ENCODE measurements at regions not wholly inside any gene's neighbourhood (a gene's known extent, or its start where the extent isn't known, plus 50 kb on each side); places are given as distances from the start of the nearest gene placed in this dataset.

DNA sequence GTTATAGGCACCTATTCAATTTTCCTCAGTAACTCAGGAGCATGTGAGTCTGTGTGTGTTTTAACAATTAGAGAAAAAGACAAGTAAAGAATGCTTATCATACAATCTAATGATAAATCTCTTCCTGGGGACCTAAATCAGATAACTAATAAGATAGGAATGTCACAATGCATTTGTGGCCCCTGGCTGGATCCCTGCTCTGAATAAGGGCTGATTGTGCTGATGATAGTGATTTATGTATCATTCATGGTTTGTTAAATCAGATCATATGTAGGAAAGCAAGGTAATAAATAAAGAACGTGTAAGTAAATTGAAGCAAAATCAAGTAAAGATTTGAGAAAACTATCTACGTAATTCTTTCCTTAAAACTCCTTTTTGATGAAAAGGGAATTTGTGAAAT, 145.9 kb downstream of the C7orf25 start:
- H3K36me3 ChIP-seq (ENCODE audit: control insufficient read depth in 2 of 2, extremely low read depth in 1 of 2, insufficient read depth in 2 of 2, low read length in 2 of 2) = no peaks in the 10 kb centered on the region
- intact Hi-C loops (cut with micrococcal nuclease) = no loop called here
- DNase-seq (ENCODE audit: low read depth, low spot score) (no peak), FAIRE-seq (no peak)
- BruUV-seq (replicated peaks) = no TSS peak
- H3K9ac ChIP-seq (replicated peaks; ENCODE audit: extremely low read depth, insufficient read depth, low read length) = no peak overlapping the region
- H3K9me1 ChIP-seq (replicated peaks; ENCODE audit: control insufficient read depth, extremely low read depth, insufficient read depth, low read length) = no peaks in the 10 kb centered on the region
- dilution Hi-C loops (cut with MboI; ENCODE audit: extremely low pct_ligation_motif_present, low sequenced_read_pairs) = no loop called here
- no peaks in the 10 kb centered on the region for H3K79me2 ChIP-seq (ENCODE audit: control insufficient read depth, insufficient read depth, low read length)
- H3K27ac ChIP-seq (ENCODE audit: insufficient read depth, low read depth, low read length) = no peak overlapping the region
- no peaks in the 10 kb centered on the region for H3K9me3 ChIP-seq (replicated peaks; ENCODE audit: control insufficient read depth, insufficient read depth, low read length)
- H3K27me3 ChIP-seq (ENCODE audit: control insufficient read depth in 2 of 2, insufficient read depth in 2 of 2, low read length in 2 of 2) = no peaks in the 10 kb centered on the region
- no peak overlapping the region for H3K4me2 ChIP-seq (ENCODE audit: insufficient read depth, low read length)
- H3K4me3 ChIP-seq (replicated peaks in 1 of 3; ENCODE audit: insufficient read depth in 1 of 3, low read depth in 1 of 3, low read length in 3 of 3) = no peak overlapping the region
- no peak for TF ChIP-seq JUN (IDR thresholded peaks at IDR 0.05; ENCODE audit: borderline replicate concordance, insufficient read depth, insufficient read length, low read depth)
- no peaks in the 10 kb centered on the region for H3K4me1 ChIP-seq (ENCODE audit: control insufficient read depth, extremely low read depth, insufficient read depth, low read length)
- CTCF ChIA-PET = no interaction called here
- no peak overlapping the region for H2AFZ ChIP-seq (ENCODE audit: low read depth, low read length)
- no peaks in the 10 kb centered on the region for H4K20me1 ChIP-seq (replicated peaks; ENCODE audit: control insufficient read depth, extremely low read depth, insufficient read depth, low read length)
- POLR2A ChIA-PET = no interaction called here

DNA sequence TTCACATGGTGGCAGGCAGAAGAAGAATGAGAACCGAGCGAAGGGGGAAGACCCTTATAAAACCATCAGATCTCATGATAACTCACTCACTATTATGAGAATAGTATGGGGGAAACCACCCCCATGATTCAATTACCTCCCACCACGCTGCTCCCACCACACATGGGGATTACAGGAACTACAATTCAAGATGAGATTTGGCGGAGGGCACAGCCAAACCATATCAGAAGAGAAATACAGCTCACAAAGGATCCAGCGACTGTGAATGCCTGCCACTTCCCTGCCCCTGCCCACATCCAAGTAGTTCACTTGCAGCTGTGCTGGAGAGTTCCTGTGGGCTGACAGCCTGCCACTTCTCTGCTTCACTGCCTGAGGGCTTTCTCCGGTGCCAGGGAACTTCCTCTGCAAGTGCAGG, 148.7 kb downstream of the C7orf25 start:
- no peaks in the 10 kb centered on the region for H3K4me1 ChIP-seq (ENCODE audit: control insufficient read depth, extremely low read depth, insufficient read depth, low read length)

More for the DNA sequence above, 148.7 kb downstream of the C7orf25 start:
- dilution Hi-C loops (cut with MboI; ENCODE audit: extremely low pct_ligation_motif_present, low sequenced_read_pairs) (no loop called here), intact Hi-C loops (cut with micrococcal nuclease) (no loop called here)
- no peaks in the 10 kb centered on the region for H3K9me1 ChIP-seq (replicated peaks; ENCODE audit: control insufficient read depth, extremely low read depth, insufficient read depth, low read length)
- H2AFZ ChIP-seq (ENCODE audit: low read depth, low read length) = no peak overlapping the region
- no peak overlapping the region for H3K4me3 ChIP-seq (replicated peaks in 1 of 3; ENCODE audit: insufficient read depth in 1 of 3, low read depth in 1 of 3, low read length in 3 of 3)
- H4K20me1 ChIP-seq (replicated peaks; ENCODE audit: control insufficient read depth, extremely low read depth, insufficient read depth, low read length) = no peaks in the 10 kb centered on the region
- H3K36me3 ChIP-seq (ENCODE audit: control insufficient read depth in 2 of 2, extremely low read depth in 1 of 2, insufficient read depth in 2 of 2, low read length in 2 of 2) = no peaks in the 10 kb centered on the region
- DNase-seq (ENCODE audit: low read depth, low spot score) = no peak
- no peak for FAIRE-seq
- no peak overlapping the region for H3K4me2 ChIP-seq (ENCODE audit: insufficient read depth, low read length)
- no peak overlapping the region for H3K9ac ChIP-seq (replicated peaks; ENCODE audit: extremely low read depth, insufficient read depth, low read length)
- no peak overlapping the region for H3K27ac ChIP-seq (ENCODE audit: insufficient read depth, low read depth, low read length)
- H3K9me3 ChIP-seq (replicated peaks; ENCODE audit: control insufficient read depth, insufficient read depth, low read length) = no peaks in the 10 kb centered on the region
- no peaks in the 10 kb centered on the region for H3K27me3 ChIP-seq (ENCODE audit: control insufficient read depth in 2 of 2, insufficient read depth in 2 of 2, low read length in 2 of 2)
- no peak for TF ChIP-seq POLR2AphosphoS5 (IDR thresholded peaks at IDR 0.05; ENCODE audit: insufficient read depth, low read depth, low read length)
- no peak for TF ChIP-seq GATA2 (IDR thresholded peaks at IDR 0.05; ENCODE audit: insufficient read depth, insufficient read length, low read depth, low read length)
- TF ChIP-seq POLR2A (IDR thresholded peaks at IDR 0.05; ENCODE audit: low read depth, low read length) = no peak
- TF ChIP-seq FOS (IDR thresholded peaks at IDR 0.05; ENCODE audit: borderline replicate concordance, insufficient read depth, low read length) = no peak
- TF ChIP-seq, protein P1, sequence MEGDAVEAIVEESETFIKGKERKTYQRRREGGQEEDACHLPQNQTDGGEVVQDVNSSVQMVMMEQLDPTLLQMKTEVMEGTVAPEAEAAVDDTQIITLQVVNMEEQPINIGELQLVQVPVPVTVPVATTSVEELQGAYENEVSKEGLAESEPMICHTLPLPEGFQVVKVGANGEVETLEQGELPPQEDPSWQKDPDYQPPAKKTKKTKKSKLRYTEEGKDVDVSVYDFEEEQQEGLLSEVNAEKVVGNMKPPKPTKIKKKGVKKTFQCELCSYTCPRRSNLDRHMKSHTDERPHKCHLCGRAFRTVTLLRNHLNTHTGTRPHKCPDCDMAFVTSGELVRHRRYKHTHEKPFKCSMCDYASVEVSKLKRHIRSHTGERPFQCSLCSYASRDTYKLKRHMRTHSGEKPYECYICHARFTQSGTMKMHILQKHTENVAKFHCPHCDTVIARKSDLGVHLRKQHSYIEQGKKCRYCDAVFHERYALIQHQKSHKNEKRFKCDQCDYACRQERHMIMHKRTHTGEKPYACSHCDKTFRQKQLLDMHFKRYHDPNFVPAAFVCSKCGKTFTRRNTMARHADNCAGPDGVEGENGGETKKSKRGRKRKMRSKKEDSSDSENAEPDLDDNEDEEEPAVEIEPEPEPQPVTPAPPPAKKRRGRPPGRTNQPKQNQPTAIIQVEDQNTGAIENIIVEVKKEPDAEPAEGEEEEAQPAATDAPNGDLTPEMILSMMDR (IDR thresholded peaks at IDR 0.05; ENCODE audit: extremely low read depth in 1 of 2, insufficient read depth in 1 of 2, low read depth in 1 of 2, low read length in 2 of 2) = no peak
- BruUV-seq (replicated peaks) = no TSS peak
- POLR2A ChIA-PET = no interaction called here
- no peaks in the 10 kb centered on the region for H3K79me2 ChIP-seq (ENCODE audit: control insufficient read depth, insufficient read depth, low read length)
- CTCF ChIA-PET = no interaction called here
